22Rv1 (cell line): ENCODE measurements at regions not wholly inside any gene's neighbourhood (a gene's known extent, or its start where the extent isn't known, plus 50 kb on each side); places are given as distances from the start of the nearest gene placed in this dataset.

Source experiments
- ZFX ChIP-seq: fragments of 450-650 bp; IDR thresholded peaks from 2 replicates; pipeline ENCODE4 v1.6.1; 2017; ENCODE audit warnings: antibody characterized with exemption, borderline replicate concordance
- TF ChIP-seq, protein P1 (sequence below): fragments of 450-650 bp; IDR thresholded peaks from 2 replicates; pipeline ENCODE4 v1.5.1; 2017; ENCODE audit warnings: mild to moderate bottlenecking

DNA sequence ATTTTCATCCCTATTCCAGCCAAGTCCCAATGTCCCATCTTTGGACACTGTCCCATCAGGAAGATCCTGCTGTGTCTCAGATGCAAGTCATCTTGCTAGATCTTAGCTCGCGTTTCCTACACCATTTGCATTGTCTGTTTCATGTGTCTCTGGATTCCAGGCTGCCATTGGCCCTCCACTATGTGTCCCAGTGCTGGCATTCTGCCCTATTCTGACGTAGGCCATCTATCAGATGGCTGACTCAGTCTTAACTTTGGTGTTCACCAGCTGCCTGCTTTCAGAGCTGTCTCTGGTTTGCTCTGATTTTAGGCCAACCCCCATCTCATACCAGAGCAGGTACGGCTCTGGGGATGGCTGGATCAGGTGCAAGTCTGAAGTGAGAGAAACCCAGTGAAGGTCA is 300.9 kb upstream of the ASIC2 start:
- TF ChIP-seq, protein P1, sequence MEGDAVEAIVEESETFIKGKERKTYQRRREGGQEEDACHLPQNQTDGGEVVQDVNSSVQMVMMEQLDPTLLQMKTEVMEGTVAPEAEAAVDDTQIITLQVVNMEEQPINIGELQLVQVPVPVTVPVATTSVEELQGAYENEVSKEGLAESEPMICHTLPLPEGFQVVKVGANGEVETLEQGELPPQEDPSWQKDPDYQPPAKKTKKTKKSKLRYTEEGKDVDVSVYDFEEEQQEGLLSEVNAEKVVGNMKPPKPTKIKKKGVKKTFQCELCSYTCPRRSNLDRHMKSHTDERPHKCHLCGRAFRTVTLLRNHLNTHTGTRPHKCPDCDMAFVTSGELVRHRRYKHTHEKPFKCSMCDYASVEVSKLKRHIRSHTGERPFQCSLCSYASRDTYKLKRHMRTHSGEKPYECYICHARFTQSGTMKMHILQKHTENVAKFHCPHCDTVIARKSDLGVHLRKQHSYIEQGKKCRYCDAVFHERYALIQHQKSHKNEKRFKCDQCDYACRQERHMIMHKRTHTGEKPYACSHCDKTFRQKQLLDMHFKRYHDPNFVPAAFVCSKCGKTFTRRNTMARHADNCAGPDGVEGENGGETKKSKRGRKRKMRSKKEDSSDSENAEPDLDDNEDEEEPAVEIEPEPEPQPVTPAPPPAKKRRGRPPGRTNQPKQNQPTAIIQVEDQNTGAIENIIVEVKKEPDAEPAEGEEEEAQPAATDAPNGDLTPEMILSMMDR, result no peak
- TF ChIP-seq ZFX, result no peak
